ENCODE measurements at regions not wholly inside any gene's neighbourhood (a gene's known extent, or its start where the extent isn't known, plus 50 kb on each side); places are given as distances from the start of the nearest gene placed in this dataset.

- Mint-ChIP-seq H3K9me3 (peaks cover 13% of the 10 kb centered on the region), H3K27ac (no peak overlapping the region)
Observed at GRCh38 chr2:48120759-48121242, 193.7 kb upstream of the FOXN2 start.

GRCh38 chr2:48122166-48122565 is 192.3 kb upstream of the FOXN2 start:
- DNase-seq: peak; percentile 54
- Mint-ChIP-seq H3K4me1 (peaks cover 18% of the 10 kb centered on the region), H3K9me3 (peaks cover 13% of the 10 kb centered on the region), H3K4me3 (no peak overlapping the region), H3K36me3 (ENCODE audit: low read depth) (peaks cover 2% of the 10 kb centered on the region), H3K27ac (no peak overlapping the region), H3K27me3 (peaks cover 1% of the 10 kb centered on the region)
- intact Hi-C loops (cut with micrococcal nuclease): no loop called here

More at GRCh38 chr2:48120759-48121242, 193.7 kb upstream of the FOXN2 start:
- no peak overlapping the region for H3K4me3 Mint-ChIP-seq
- peak; percentile 36 for DNase-seq
- H3K4me1 Mint-ChIP-seq: peaks cover 18% of the 10 kb centered on the region
- intact Hi-C loops (cut with micrococcal nuclease): no loop called here
- H3K36me3 Mint-ChIP-seq (ENCODE audit: low read depth): peaks cover 2% of the 10 kb centered on the region
- H3K27me3 Mint-ChIP-seq: peaks cover 1% of the 10 kb centered on the region

- intact Hi-C loops (cut with micrococcal nuclease): no loop called here
- Mint-ChIP-seq H3K36me3 (ENCODE audit: low read depth) (peaks cover 2% of the 10 kb centered on the region), H3K9me3 (peaks cover 10% of the 10 kb centered on the region), H3K27ac (no peak overlapping the region), H3K4me3 (no peak overlapping the region), H3K27me3 (no peaks in the 10 kb centered on the region), H3K4me1 (peaks cover 18% of the 10 kb centered on the region)
- DNase-seq: no peak
Observed at GRCh38 chr2:48124592-48124991, 189.9 kb upstream of the FOXN2 start.

GRCh38 chr2:48126162-48126561 is 188.3 kb upstream of the FOXN2 start:
- peak; percentile 43 for DNase-seq
- Mint-ChIP-seq H3K4me3 (no peak overlapping the region), H3K36me3 (ENCODE audit: low read depth) (no peaks in the 10 kb centered on the region), H3K27me3 (no peaks in the 10 kb centered on the region), H3K4me1 (peaks cover 13% of the 10 kb centered on the region), H3K9me3 (peaks cover 4% of the 10 kb centered on the region), H3K27ac (no peak overlapping the region)
- intact Hi-C loops (cut with micrococcal nuclease): no loop called here

- Mint-ChIP-seq H3K27ac (no peak overlapping the region), H3K4me3 (no peak overlapping the region), H3K4me1 (peaks cover 5% of the 10 kb centered on the region), H3K27me3 (no peaks in the 10 kb centered on the region), H3K9me3 (no peaks in the 10 kb centered on the region), H3K36me3 (ENCODE audit: low read depth) (no peaks in the 10 kb centered on the region)
- intact Hi-C loops (cut with micrococcal nuclease): no loop called here
- DNase-seq: no peak
Observed at GRCh38 chr2:48127612-48128191, 186.8 kb upstream of the FOXN2 start.

GRCh38 chr2:48129293-48129950 is 185.1 kb upstream of the FOXN2 start:
- Mint-ChIP-seq H3K4me3 (no peak overlapping the region), H3K36me3 (ENCODE audit: low read depth) (no peaks in the 10 kb centered on the region), H3K9me3 (no peaks in the 10 kb centered on the region), H3K27me3 (no peaks in the 10 kb centered on the region), H3K4me1 (no peaks in the 10 kb centered on the region), H3K27ac (no peak overlapping the region)
- intact Hi-C loops (cut with micrococcal nuclease): no loop called here
- DNase-seq: no peak

GRCh38 chr2:48131539-48132270 is 182.8 kb upstream of the FOXN2 start:
- H3K9me3 Mint-ChIP-seq: no peaks in the 10 kb centered on the region
- intact Hi-C loops (cut with micrococcal nuclease): no loop called here
- no peak for DNase-seq
- H3K4me3 Mint-ChIP-seq: no peak overlapping the region
- no peaks in the 10 kb centered on the region for H3K36me3 Mint-ChIP-seq (ENCODE audit: low read depth)
- H3K27ac Mint-ChIP-seq: no peak overlapping the region
- H3K4me1 Mint-ChIP-seq: no peaks in the 10 kb centered on the region
- H3K27me3 Mint-ChIP-seq: peaks cover 2% of the 10 kb centered on the region

GRCh38 chr2:48132271-48132625 is 182.2 kb upstream of the FOXN2 start:
- H3K27ac Mint-ChIP-seq: no peak overlapping the region
- no peak overlapping the region for H3K4me3 Mint-ChIP-seq
- H3K9me3 Mint-ChIP-seq: no peaks in the 10 kb centered on the region
- H3K27me3 Mint-ChIP-seq: peaks cover 2% of the 10 kb centered on the region
- no peaks in the 10 kb centered on the region for H3K4me1 Mint-ChIP-seq
- no peak for DNase-seq
- H3K36me3 Mint-ChIP-seq (ENCODE audit: low read depth): no peaks in the 10 kb centered on the region
- intact Hi-C loops (cut with micrococcal nuclease): no loop called here

GRCh38 chr2:48134704-48135103 is 179.8 kb upstream of the FOXN2 start:
- Mint-ChIP-seq H3K9me3 (no peaks in the 10 kb centered on the region), H3K36me3 (ENCODE audit: low read depth) (no peaks in the 10 kb centered on the region)

GRCh38 chr2:48135797-48136196 is 178.7 kb upstream of the FOXN2 start:
- H3K4me3 Mint-ChIP-seq: no peak overlapping the region
- no peaks in the 10 kb centered on the region for H3K36me3 Mint-ChIP-seq (ENCODE audit: low read depth)
- no peak for DNase-seq
- intact Hi-C loops (cut with micrococcal nuclease): no loop called here
- no peaks in the 10 kb centered on the region for H3K9me3 Mint-ChIP-seq
- H3K27me3 Mint-ChIP-seq: peaks cover 4% of the 10 kb centered on the region
- H3K27ac Mint-ChIP-seq: no peak overlapping the region
- H3K4me1 Mint-ChIP-seq: no peaks in the 10 kb centered on the region

More at GRCh38 chr2:48134704-48135103, 179.8 kb upstream of the FOXN2 start:
- Mint-ChIP-seq H3K27me3 (peaks cover 4% of the 10 kb centered on the region), H3K27ac (no peak overlapping the region), H3K4me3 (no peak overlapping the region), H3K4me1 (no peaks in the 10 kb centered on the region)
- DNase-seq: no peak
- intact Hi-C loops (cut with micrococcal nuclease): no loop called here

GRCh38 chr2:48137829-48138228 is 176.7 kb upstream of the FOXN2 start:
- DNase-seq: no peak
- Mint-ChIP-seq H3K4me1 (no peaks in the 10 kb centered on the region), H3K36me3 (ENCODE audit: low read depth) (no peaks in the 10 kb centered on the region), H3K27ac (no peak overlapping the region), H3K27me3 (peaks cover 9% of the 10 kb centered on the region), H3K4me3 (no peak overlapping the region), H3K9me3 (peaks cover 5% of the 10 kb centered on the region)
- intact Hi-C loops (cut with micrococcal nuclease): no loop called here

- no peaks in the 10 kb centered on the region for H3K36me3 Mint-ChIP-seq (ENCODE audit: low read depth)
- no peaks in the 10 kb centered on the region for H3K4me1 Mint-ChIP-seq
- peaks cover 11% of the 10 kb centered on the region for H3K9me3 Mint-ChIP-seq
- peaks cover 9% of the 10 kb centered on the region for H3K27me3 Mint-ChIP-seq
- intact Hi-C loops (cut with micrococcal nuclease): no loop called here
- DNase-seq: no peak
- H3K4me3 Mint-ChIP-seq: no peak overlapping the region
- no peak overlapping the region for H3K27ac Mint-ChIP-seq
Observed at GRCh38 chr2:48138898-48139297, 175.6 kb upstream of the FOXN2 start.

GRCh38 chr2:48140586-48140985 is 173.9 kb upstream of the FOXN2 start:
- Mint-ChIP-seq H3K27ac (no peak overlapping the region), H3K36me3 (ENCODE audit: low read depth) (no peaks in the 10 kb centered on the region), H3K4me3 (no peak overlapping the region), H3K4me1 (peaks cover 8% of the 10 kb centered on the region), H3K27me3 (peaks cover 7% of the 10 kb centered on the region), H3K9me3 (peaks cover 16% of the 10 kb centered on the region)
- DNase-seq: no peak
- intact Hi-C loops (cut with micrococcal nuclease): no loop called here

GRCh38 chr2:48144777-48145176 is 169.7 kb upstream of the FOXN2 start:
- Mint-ChIP-seq H3K27me3 (peaks cover 5% of the 10 kb centered on the region), H3K27ac (no peak overlapping the region), H3K4me3 (no peak overlapping the region), H3K4me1 (peaks cover 15% of the 10 kb centered on the region), H3K36me3 (ENCODE audit: low read depth) (no peaks in the 10 kb centered on the region), H3K9me3 (peaks cover 17% of the 10 kb centered on the region)
- no peak for DNase-seq
- intact Hi-C loops (cut with micrococcal nuclease): no loop called here
